HEK293 (cell line): ENCODE measurements at regions not wholly inside any gene's neighbourhood (a gene's known extent, or its start where the extent isn't known, plus 50 kb on each side); places are given as distances from the start of the nearest gene placed in this dataset.

ENCODE experiments used
- CTCF ChIA-PET: fragments of 350-600 bp; formaldehyde crosslinking; extraction: SDS; loops from one replicate; lab custom pipeline; 2021; ENCODE audit warnings: antibody characterized with exemption; lab: Yijun Ruan, JAX
- POLR2A ChIA-PET: fragments of 300-600 bp; formaldehyde crosslinking; extraction: SDS; loops from one replicate; lab custom pipeline; 2020; ENCODE audit warnings: antibody characterized with exemption, inconsistent platforms; lab: Yijun Ruan, JAX
- H3K27ac ChIP-seq: fragments of 200-500 bp; sonication (Bioruptor generic); 2 replicates; pipeline ENCODE4 v1.5.1; 2014; ENCODE audit warnings: low read depth, low read length, control low read depth, inconsistent platforms; ENCODE audit errors: extremely low read depth
- H3K36me3 ChIP-seq, 2 experiments: fragments of 200-500 bp in 1 of 2; sonication (Bioruptor generic) in 1 of 2; 1 replicate in 1 of 2; 2 replicates in 1 of 2; pipeline ENCODE4 v1.5.1; 2014 to 2017; ENCODE audit warnings: inconsistent platforms in 2 of 2, low read length in 2 of 2; ENCODE audit not compliant: control insufficient read depth in 2 of 2, insufficient read depth in 1 of 2
- H3K4me1 ChIP-seq: fragments of 200-500 bp; sonication (Bioruptor generic); 2 replicates; pipeline ENCODE4 v1.5.1; 2014; ENCODE audit warnings: mild to moderate bottlenecking, low read length, inconsistent platforms; ENCODE audit not compliant: control insufficient read depth, insufficient read depth
- H3K4me3 ChIP-seq: 2 replicates; pipeline ENCODE4 v1.5.1; 2011; ENCODE audit warnings: low read depth, mild to moderate bottlenecking, control low read depth, low read length, moderate library complexity
- H3K9me3 ChIP-seq: fragments of 200-500 bp; sonication (Bioruptor generic); 2 replicates; pipeline ENCODE4 v1.5.1; 2014; ENCODE audit warnings: low read depth, low read length, inconsistent platforms; ENCODE audit not compliant: control insufficient read depth, insufficient read depth
- AEBP2 ChIP-seq: fragments of 450-650 bp; formaldehyde crosslinking; IDR thresholded peaks from 2 replicates; pipeline ENCODE4 v1.5.1; 2016; ENCODE audit warnings: missing biosample characterization, missing genetic modification characterization, borderline replicate concordance
- HOXC10 ChIP-seq: sonication (generic); formaldehyde crosslinking; IDR thresholded peaks from 2 replicates; pipeline ENCODE4 v1.8.1; 2023; ENCODE audit warnings: mild to moderate bottlenecking, missing genetic modification reagents
- KLF16 ChIP-seq: fragments of 450-650 bp; formaldehyde crosslinking; IDR thresholded peaks from 2 replicates; pipeline ENCODE4 v1.5.1; 2017; ENCODE audit warnings: missing biosample characterization, missing genetic modification characterization
- KLF17 ChIP-seq: fragments of 450-650 bp; formaldehyde crosslinking; IDR thresholded peaks from 2 replicates; pipeline ENCODE4 v1.5.1; 2016; ENCODE audit warnings: missing biosample characterization, missing genetic modification characterization
- PRDM10 ChIP-seq: fragments of 450-650 bp; formaldehyde crosslinking; IDR thresholded peaks from 2 replicates; pipeline ENCODE4 v1.5.1; 2016; ENCODE audit warnings: missing biosample characterization, missing genetic modification characterization
- ZBTB6 ChIP-seq: fragments of 450-650 bp; formaldehyde crosslinking; IDR thresholded peaks from 2 replicates; pipeline ENCODE4 v1.5.1; 2017; ENCODE audit warnings: missing biosample characterization, missing genetic modification characterization
- ZNF174 ChIP-seq: fragments of 450-650 bp; formaldehyde crosslinking; IDR thresholded peaks from 2 replicates; pipeline ENCODE4 v1.5.0; 2017; ENCODE audit warnings: missing biosample characterization, mild to moderate bottlenecking, missing genetic modification characterization
- ZNF211 ChIP-seq: fragments of 450-650 bp; formaldehyde crosslinking; IDR thresholded peaks from 2 replicates; pipeline ENCODE4 v1.5.1; 2016; ENCODE audit warnings: low read depth, missing biosample characterization, missing genetic modification characterization
- ZNF221 ChIP-seq: fragments of 450-650 bp; formaldehyde crosslinking; IDR thresholded peaks from 2 replicates; pipeline ENCODE4 v1.5.1; 2017; ENCODE audit warnings: missing biosample characterization, missing genetic modification characterization, borderline replicate concordance
- ZNF518A ChIP-seq: fragments of 450-650 bp; formaldehyde crosslinking; conservative IDR thresholded peaks from 2 replicates; pipeline ENCODE4 v1.5.1; 2016; ENCODE audit warnings: low read depth, missing biosample characterization, missing genetic modification characterization
- ZNF549 ChIP-seq: fragments of 450-650 bp; IDR thresholded peaks from 2 replicates; pipeline ENCODE4 v1.5.1; 2018; ENCODE audit warnings: missing biosample characterization, missing genetic modification characterization, mild to moderate bottlenecking, inconsistent platforms, moderate library complexity
- ZNF585B ChIP-seq: fragments of 450-650 bp; formaldehyde crosslinking; IDR thresholded peaks from 2 replicates; pipeline ENCODE4 v1.5.1; 2016; ENCODE audit warnings: missing biosample characterization, missing genetic modification characterization
- ZNF654 ChIP-seq: fragments of 450-650 bp; formaldehyde crosslinking; IDR thresholded peaks from 2 replicates; pipeline ENCODE4 v1.5.1; 2016; ENCODE audit warnings: low read depth, missing biosample characterization, missing genetic modification characterization
- ZNF660 ChIP-seq: fragments of 450-650 bp; IDR thresholded peaks from 2 replicates; pipeline ENCODE4 v1.5.1; 2018; ENCODE audit warnings: missing biosample characterization, mild to moderate bottlenecking, missing genetic modification characterization
- ZNF692 ChIP-seq: fragments of 450-650 bp; formaldehyde crosslinking; IDR thresholded peaks from 2 replicates; pipeline ENCODE4 v1.5.1; 2016; ENCODE audit warnings: missing biosample characterization, missing genetic modification characterization
- ZNF76 ChIP-seq: fragments of 450-650 bp; formaldehyde crosslinking; IDR thresholded peaks from 2 replicates; pipeline ENCODE4; 2016; ENCODE audit warnings: low read depth, missing biosample characterization, missing genetic modification characterization, borderline replicate concordance
- ZNF791 ChIP-seq: fragments of 450-650 bp; formaldehyde crosslinking; IDR thresholded peaks from 2 replicates; pipeline ENCODE4 v1.5.1; 2016; ENCODE audit warnings: missing biosample characterization, missing genetic modification characterization
- ZSCAN18 ChIP-seq: fragments of 450-650 bp; formaldehyde crosslinking; IDR thresholded peaks from 2 replicates; pipeline ENCODE4 v1.5.1; 2016; ENCODE audit warnings: missing biosample characterization, missing genetic modification characterization

- H3K9me3 ChIP-seq: no peaks in the 10 kb centered on the region; the same call in 1 of the 2 replicates
- TF ChIP-seq ZNF76: no peak
- no peak for TF ChIP-seq ZNF211 (tag by site-specific recombination)
- no peak for TF ChIP-seq HOXC10 (CRISPR knock-in tag)
- TF ChIP-seq KLF17: no peak
- no peak for TF ChIP-seq ZSCAN18 (tag by site-specific recombination)
- no peak for TF ChIP-seq ZNF791 (tag by site-specific recombination)
- TF ChIP-seq ZNF585B (tag by site-specific recombination): no peak
- no peak for TF ChIP-seq ZNF549
- TF ChIP-seq AEBP2 (tag by site-specific recombination): no peak
- TF ChIP-seq ZNF692 (tag by site-specific recombination): no peak
- TF ChIP-seq ZNF174 (tag by site-specific recombination): no peak
- H3K4me3 ChIP-seq: no peak overlapping the region
- CTCF ChIA-PET: interaction anchor here (0.7 to 1.5 kb wide), 4 partner anchors 11 to 450 kb away, joined by 3 read pairs; no protein-coding TSS in a partner anchor
- H3K27ac ChIP-seq: no peak overlapping the region
- POLR2A ChIA-PET: interaction anchor here (0.5 kb wide), 1 partner anchor 594 kb away, joined by 4 read pairs; no protein-coding TSS in a partner anchor
- H3K36me3 ChIP-seq: no peaks in the 10 kb centered on the region
- no peaks in the 10 kb centered on the region for H3K4me1 ChIP-seq
Observed at GRCh38 chr19:29293736-29294342, 80.9 kb upstream of the UQCRFS1 start.

- no peaks in the 10 kb centered on the region for H3K36me3 ChIP-seq
- H3K4me3 ChIP-seq: no peak overlapping the region
- CTCF ChIA-PET: interaction anchor here (0.7 kb wide), 1 partner anchor 382 kb away, joined by 3 read pairs; no protein-coding TSS in a partner anchor
- POLR2A ChIA-PET: interaction anchor here (0.5 kb wide), 1 partner anchor 594 kb away, joined by 4 read pairs; no protein-coding TSS in a partner anchor
- no peak overlapping the region for H3K27ac ChIP-seq
- H3K4me1 ChIP-seq: no peaks in the 10 kb centered on the region
- no peaks in the 10 kb centered on the region for H3K9me3 ChIP-seq
- TF ChIP-seq ZNF518A (tag by site-specific recombination): no peak
- peak; percentile 60 for TF ChIP-seq PRDM10 (tag by site-specific recombination)
- TF ChIP-seq ZNF654 (tag by site-specific recombination): no peak
- no peak for TF ChIP-seq ZNF221 (tag by site-specific recombination)
- TF ChIP-seq ZBTB6 (tag by site-specific recombination): no peak
- TF ChIP-seq KLF16 (tag by site-specific recombination): no peak
- TF ChIP-seq ZNF660: no peak
Observed at GRCh38 chr19:29294343-29294811, 81.4 kb upstream of the UQCRFS1 start.
